Endothelial cell of umbilical vein (primary cell): ENCODE measurements at regions not wholly inside any gene's neighbourhood (a gene's known extent, or its start where the extent isn't known, plus 50 kb on each side); places are given as distances from the start of the nearest gene placed in this dataset.

Source experiments
- BruUV-seq: library from RNA; stranded (reverse); fragments of 400-500 nt; replicated peaks from 2 replicates; lab custom pipeline; 2021; lab: Mats Ljungman, UMichigan
- CTCF ChIA-PET: fragments of 300-600, 350-600 bp; sonication (Branson Sonifier 250); formaldehyde crosslinking; loops from one replicate; lab custom pipeline; 2021; ENCODE audit warnings: antibody characterized with exemption, inconsistent platforms; lab: Charles Lee
- POLR2A ChIA-PET: fragments of 300-600, 350-600 bp; sonication (Branson Sonifier 250); formaldehyde crosslinking; loops from one replicate; lab custom pipeline; 2021; ENCODE audit warnings: antibody characterized with exemption, inconsistent platforms; lab: Charles Lee
- DNase-seq: peaks from one replicate; pipeline ENCODE4 v3.0.0-alpha.2; 2011; ENCODE audit warnings: low read depth, low spot score
- FAIRE-seq: peaks from 2 replicates; lab custom pipeline; 2011; peaks lifted over from hg19 to GRCh38; lab: Jason Lieb, UNC
- H2AFZ ChIP-seq: 2 replicates; pipeline ENCODE4 v1.6.0; 2012; ENCODE audit warnings: low read depth, low read length, control low read depth, inconsistent platforms
- H3K27ac ChIP-seq: 2 replicates; pipeline ENCODE4 v1.5.1; 2011; ENCODE audit warnings: low read depth, mild to moderate bottlenecking, control low read depth, low read length, moderate library complexity; ENCODE audit not compliant: insufficient read depth
- H3K27me3 ChIP-seq, 2 experiments: 2 replicates each; pipeline versions ENCODE4 v1.6.0 to v1.6.1; 2011; ENCODE audit warnings: low read length in 2 of 2, mixed read lengths in 1 of 2; ENCODE audit not compliant: control insufficient read depth in 2 of 2, insufficient read depth in 2 of 2
- H3K36me3 ChIP-seq, 2 experiments: 2 replicates in 1 of 2; 3 replicates in 1 of 2; pipeline ENCODE4 v1.5.1; 2011; ENCODE audit warnings: low read length in 2 of 2, mild to moderate bottlenecking in 1 of 2, moderate library complexity in 1 of 2; ENCODE audit not compliant: control insufficient read depth in 2 of 2, insufficient read depth in 2 of 2; ENCODE audit errors: extremely low read depth in 1 of 2
- H3K4me1 ChIP-seq: 3 replicates; pipeline ENCODE4 v1.5.1; 2011; ENCODE audit warnings: mild to moderate bottlenecking, low read length; ENCODE audit not compliant: control insufficient read depth, insufficient read depth; ENCODE audit errors: extremely low read depth
- H3K4me2 ChIP-seq: 2 replicates; pipeline ENCODE4 v1.6.1; 2011; ENCODE audit warnings: low read length, control low read depth, mixed read lengths; ENCODE audit not compliant: insufficient read depth
- H3K4me3 ChIP-seq, 3 experiments: fragments of 200-600 bp in 1 of 3; sonication (generic), shearing (Covaris generic) in 1 of 3; replicated peaks in 1 of 3; 2 replicates each; pipeline ENCODE4 v1.5.1; 2011 to 2016; ENCODE audit warnings: control low read depth in 3 of 3, low read length in 3 of 3, mild to moderate bottlenecking in 2 of 3, inconsistent platforms in 1 of 3, low read depth in 1 of 3, moderate library complexity in 1 of 3; ENCODE audit not compliant: insufficient read depth in 1 of 3
- H3K79me2 ChIP-seq: 2 replicates; pipeline ENCODE4 v1.6.0; 2012; ENCODE audit warnings: low read length, inconsistent platforms; ENCODE audit not compliant: control insufficient read depth, insufficient read depth
- H3K9ac ChIP-seq: replicated peaks from 2 replicates; pipeline ENCODE3; 2011; ENCODE audit warnings: low read length, control low read depth; ENCODE audit not compliant: insufficient read depth; ENCODE audit errors: extremely low read depth
- H3K9me1 ChIP-seq: replicated peaks from 3 replicates; pipeline ENCODE4 v1.6.0; 2011; ENCODE audit warnings: mild to moderate bottlenecking, low read length; ENCODE audit not compliant: control insufficient read depth, insufficient read depth; ENCODE audit errors: extremely low read depth
- H3K9me3 ChIP-seq: replicated peaks from 2 replicates; pipeline ENCODE4 v1.5.1; 2012; ENCODE audit warnings: low read length, inconsistent platforms; ENCODE audit not compliant: control insufficient read depth, insufficient read depth
- H4K20me1 ChIP-seq: replicated peaks from 2 replicates; pipeline ENCODE3; 2011; ENCODE audit warnings: mild to moderate bottlenecking, low read length; ENCODE audit not compliant: control insufficient read depth, insufficient read depth; ENCODE audit errors: extremely low read depth
- CTCF ChIP-seq, 2 donors: IDR thresholded peaks; 1 replicate in 1 of 2; 2 replicates in 1 of 2; pipeline ENCODE4 v1.5.1; 2011; ENCODE audit warnings: low read length in 2 of 2, mild to moderate bottlenecking in 2 of 2, moderate library complexity in 2 of 2, control low read depth in 1 of 2, inconsistent platforms in 1 of 2, low read depth in 1 of 2; ENCODE audit not compliant: insufficient read depth in 1 of 2; ENCODE audit errors: extremely low read depth in 1 of 2
- EZH2 ChIP-seq: IDR thresholded peaks from 2 replicates; pipeline ENCODE4 v1.6.1; 2012; ENCODE audit warnings: borderline replicate concordance, low read depth, mild to moderate bottlenecking, moderate library complexity, low read length, inconsistent platforms; ENCODE audit not compliant: severe bottlenecking
- FOS ChIP-seq: IDR thresholded peaks from 2 replicates; pipeline ENCODE4 v1.6.1; 2011; ENCODE audit warnings: mild to moderate bottlenecking, low read length, moderate library complexity, borderline replicate concordance; ENCODE audit not compliant: insufficient read depth
- GATA2 ChIP-seq: IDR thresholded peaks from 2 replicates; pipeline ENCODE4 v1.7.0; 2011; ENCODE audit warnings: low read depth, mild to moderate bottlenecking, moderate library complexity, mixed read lengths, low read length; ENCODE audit not compliant: insufficient read length, insufficient read depth
- JUN ChIP-seq: IDR thresholded peaks from 2 replicates; pipeline ENCODE4 v1.6.1; 2011; ENCODE audit warnings: borderline replicate concordance, low read depth; ENCODE audit not compliant: insufficient read length, insufficient read depth
- MAX ChIP-seq: IDR thresholded peaks from 2 replicates; pipeline ENCODE4 v1.6.1; 2011; ENCODE audit not compliant: insufficient read depth, insufficient read length
- MYC ChIP-seq: IDR thresholded peaks from one replicate; pipeline ENCODE4 v1.6.1; 2011; ENCODE audit warnings: mild to moderate bottlenecking, low read depth, low read length
- POLR2A ChIP-seq: IDR thresholded peaks from 2 replicates; pipeline ENCODE4 v1.6.1; 2012; ENCODE audit warnings: low read depth, mild to moderate bottlenecking, control low read depth, low read length
- POLR2AphosphoS5 ChIP-seq: IDR thresholded peaks from 2 replicates; pipeline ENCODE4 v1.6.1; 2012; ENCODE audit warnings: low read depth, mild to moderate bottlenecking, control low read depth, low read length, moderate library complexity; ENCODE audit not compliant: insufficient read depth
- dilution Hi-C: fragments of 300-500 bp; cut with MboI; formaldehyde crosslinking; loops from one replicate; pipeline ENCODE4 v1.15.0; 2019; ENCODE audit warnings: low sequenced_read_pairs; ENCODE audit not compliant: extremely low pct_ligation_motif_present
- intact Hi-C: fragments of 100-400 bp; cut with micrococcal nuclease; formaldehyde crosslinking; loops from one replicate; pipeline ENCODE4 v1.10.0; 2022

- Histone ChIP-seq H3K9ac (no peak overlapping the region), H3K27me3 (no peaks in the 10 kb centered on the region), H3K4me3 (no peak overlapping the region), H3K4me1 (no peaks in the 10 kb centered on the region), H3K27ac (no peak overlapping the region), H3K79me2 (no peaks in the 10 kb centered on the region), H3K9me3 (peaks cover 2% of the 10 kb centered on the region), H3K9me1 (no peaks in the 10 kb centered on the region), H2AFZ (no peak overlapping the region), H4K20me1 (no peaks in the 10 kb centered on the region), H3K36me3 (no peaks in the 10 kb centered on the region), H3K4me2 (no peak overlapping the region)
- FAIRE-seq (no peak), DNase-seq (no peak)
- intact Hi-C loops (no loop called here), dilution Hi-C loops (no loop called here)
- no TSS peak for BruUV-seq
- TF ChIP-seq MYC (no peak), POLR2A (no peak), CTCF (IDR thresholded peaks at IDR 0.05; ENCODE audit: extremely low read depth in 1 of 2, insufficient read depth in 1 of 2, low read depth in 1 of 2, low read length in 2 of 2) (no peak), EZH2 (no peak), GATA2 (no peak), MAX (no peak), FOS (no peak), JUN (no peak), POLR2AphosphoS5 (no peak)
- ChIA-PET CTCF (no interaction called here), POLR2A (no interaction called here)
These were observed 61.7 kb upstream of the XYLT1 start for GRCh38 chr16:17532338-17532995.
